ENCODE measurements at regions not wholly inside any gene's neighbourhood (a gene's known extent, or its start where the extent isn't known, plus 50 kb on each side); places are given as distances from the start of the nearest gene placed in this dataset.
A peak's percentile ranks its signal among the peaks of the same experiment; 100 is the strongest.

DNA sequence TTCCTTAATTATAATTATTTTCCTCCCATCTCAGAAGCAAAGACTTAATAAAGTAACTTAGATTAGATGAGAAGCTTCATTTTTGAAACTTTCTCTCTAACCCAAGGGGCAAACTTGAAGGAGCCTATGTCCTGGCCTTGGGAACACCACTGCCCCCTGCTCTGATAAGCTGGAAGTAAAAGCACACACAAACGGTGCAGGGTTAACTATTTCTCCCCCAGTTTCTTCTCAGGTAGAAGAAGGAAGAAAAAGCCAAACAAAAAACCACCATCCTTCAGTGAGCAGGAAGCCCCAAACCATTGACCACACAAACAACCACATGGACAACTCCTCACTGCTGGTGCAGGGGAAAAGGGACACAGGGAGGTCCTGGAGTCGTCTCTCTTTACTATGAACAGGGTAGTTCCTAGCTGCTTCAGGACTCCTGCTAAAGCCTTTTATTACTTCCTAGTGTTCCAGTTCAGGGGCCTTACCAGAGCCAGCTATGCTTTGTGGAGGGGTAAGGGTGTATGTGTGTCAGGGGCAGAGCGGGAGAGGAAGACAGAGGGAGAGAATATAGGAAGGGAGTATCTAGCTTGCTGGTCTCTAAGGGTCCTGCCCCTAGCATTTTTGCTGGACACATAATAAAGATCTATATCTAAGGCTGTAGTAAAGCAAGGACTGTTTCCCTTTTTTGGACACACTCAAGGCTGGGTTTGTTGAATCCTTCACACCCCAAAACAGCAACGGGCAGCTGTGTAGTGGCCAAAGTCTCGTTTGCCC, 94.0 kb upstream of the UMPS start (continued):
- peak; percentile 35; the same call in 1 of the 2 replicates for TF ChIP-seq ARNTL (CRISPR knock-in tag; IDR thresholded peaks at IDR 0.05)
- TF ChIP-seq ZNF501 (CRISPR knock-in tag; IDR thresholded peaks at IDR 0.05): peak; percentile 68; the same call in 1 of the 2 replicates
- no peak for TF ChIP-seq ZFP36L1 (CRISPR knock-in tag; IDR thresholded peaks at IDR 0.05)
- TF ChIP-seq ZNF614 (CRISPR knock-in tag; IDR thresholded peaks at IDR 0.05; ENCODE audit: borderline replicate concordance): 0 out of 2 replicates have a peak, but pooled peaks have one; percentile 6
- TF ChIP-seq, protein P1, sequence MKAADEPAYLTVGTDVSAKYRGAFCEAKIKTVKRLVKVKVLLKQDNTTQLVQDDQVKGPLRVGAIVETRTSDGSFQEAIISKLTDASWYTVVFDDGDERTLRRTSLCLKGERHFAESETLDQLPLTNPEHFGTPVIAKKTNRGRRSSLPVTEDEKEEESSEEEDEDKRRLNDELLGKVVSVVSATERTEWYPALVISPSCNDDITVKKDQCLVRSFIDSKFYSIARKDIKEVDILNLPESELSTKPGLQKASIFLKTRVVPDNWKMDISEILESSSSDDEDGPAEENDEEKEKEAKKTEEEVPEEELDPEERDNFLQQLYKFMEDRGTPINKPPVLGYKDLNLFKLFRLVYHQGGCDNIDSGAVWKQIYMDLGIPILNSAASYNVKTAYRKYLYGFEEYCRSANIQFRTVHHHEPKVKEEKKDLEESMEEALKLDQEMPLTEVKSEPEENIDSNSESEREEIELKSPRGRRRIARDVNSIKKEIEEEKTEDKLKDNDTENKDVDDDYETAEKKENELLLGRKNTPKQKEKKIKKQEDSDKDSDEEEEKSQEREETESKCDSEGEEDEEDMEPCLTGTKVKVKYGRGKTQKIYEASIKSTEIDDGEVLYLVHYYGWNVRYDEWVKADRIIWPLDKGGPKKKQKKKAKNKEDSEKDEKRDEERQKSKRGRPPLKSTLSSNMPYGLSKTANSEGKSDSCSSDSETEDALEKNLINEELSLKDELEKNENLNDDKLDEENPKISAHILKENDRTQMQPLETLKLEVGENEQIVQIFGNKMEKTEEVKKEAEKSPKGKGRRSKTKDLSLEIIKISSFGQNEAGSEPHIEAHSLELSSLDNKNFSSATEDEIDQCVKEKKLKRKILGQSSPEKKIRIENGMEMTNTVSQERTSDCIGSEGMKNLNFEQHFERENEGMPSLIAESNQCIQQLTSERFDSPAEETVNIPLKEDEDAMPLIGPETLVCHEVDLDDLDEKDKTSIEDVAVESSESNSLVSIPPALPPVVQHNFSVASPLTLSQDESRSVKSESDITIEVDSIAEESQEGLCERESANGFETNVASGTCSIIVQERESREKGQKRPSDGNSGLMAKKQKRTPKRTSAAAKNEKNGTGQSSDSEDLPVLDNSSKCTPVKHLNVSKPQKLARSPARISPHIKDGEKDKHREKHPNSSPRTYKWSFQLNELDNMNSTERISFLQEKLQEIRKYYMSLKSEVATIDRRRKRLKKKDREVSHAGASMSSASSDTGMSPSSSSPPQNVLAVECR (CRISPR knock-in tag; IDR thresholded peaks at IDR 0.05; ENCODE audit: borderline replicate concordance): 0 out of 2 replicates have a peak, but pooled peaks have one; percentile 21
- TF ChIP-seq ZNF253 (CRISPR knock-in tag; IDR thresholded peaks at IDR 0.05; ENCODE audit: borderline replicate concordance): no peak
- TF ChIP-seq, protein P2, sequence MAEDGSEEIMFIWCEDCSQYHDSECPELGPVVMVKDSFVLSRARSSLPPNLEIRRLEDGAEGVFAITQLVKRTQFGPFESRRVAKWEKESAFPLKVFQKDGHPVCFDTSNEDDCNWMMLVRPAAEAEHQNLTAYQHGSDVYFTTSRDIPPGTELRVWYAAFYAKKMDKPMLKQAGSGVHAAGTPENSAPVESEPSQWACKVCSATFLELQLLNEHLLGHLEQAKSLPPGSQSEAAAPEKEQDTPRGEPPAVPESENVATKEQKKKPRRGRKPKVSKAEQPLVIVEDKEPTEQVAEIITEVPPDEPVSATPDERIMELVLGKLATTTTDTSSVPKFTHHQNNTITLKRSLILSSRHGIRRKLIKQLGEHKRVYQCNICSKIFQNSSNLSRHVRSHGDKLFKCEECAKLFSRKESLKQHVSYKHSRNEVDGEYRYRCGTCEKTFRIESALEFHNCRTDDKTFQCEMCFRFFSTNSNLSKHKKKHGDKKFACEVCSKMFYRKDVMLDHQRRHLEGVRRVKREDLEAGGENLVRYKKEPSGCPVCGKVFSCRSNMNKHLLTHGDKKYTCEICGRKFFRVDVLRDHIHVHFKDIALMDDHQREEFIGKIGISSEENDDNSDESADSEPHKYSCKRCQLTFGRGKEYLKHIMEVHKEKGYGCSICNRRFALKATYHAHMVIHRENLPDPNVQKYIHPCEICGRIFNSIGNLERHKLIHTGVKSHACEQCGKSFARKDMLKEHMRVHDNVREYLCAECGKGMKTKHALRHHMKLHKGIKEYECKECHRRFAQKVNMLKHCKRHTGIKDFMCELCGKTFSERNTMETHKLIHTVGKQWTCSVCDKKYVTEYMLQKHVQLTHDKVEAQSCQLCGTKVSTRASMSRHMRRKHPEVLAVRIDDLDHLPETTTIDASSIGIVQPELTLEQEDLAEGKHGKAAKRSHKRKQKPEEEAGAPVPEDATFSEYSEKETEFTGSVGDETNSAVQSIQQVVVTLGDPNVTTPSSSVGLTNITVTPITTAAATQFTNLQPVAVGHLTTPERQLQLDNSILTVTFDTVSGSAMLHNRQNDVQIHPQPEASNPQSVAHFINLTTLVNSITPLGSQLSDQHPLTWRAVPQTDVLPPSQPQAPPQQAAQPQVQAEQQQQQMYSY (CRISPR knock-in tag; IDR thresholded peaks at IDR 0.05): no peak
- no peak for TF ChIP-seq CREB1 (IDR thresholded peaks at IDR 0.05)
- TF ChIP-seq CREB1 (CRISPR knock-in tag; IDR thresholded peaks at IDR 0.05): no peak
- TF ChIP-seq, protein P3, sequence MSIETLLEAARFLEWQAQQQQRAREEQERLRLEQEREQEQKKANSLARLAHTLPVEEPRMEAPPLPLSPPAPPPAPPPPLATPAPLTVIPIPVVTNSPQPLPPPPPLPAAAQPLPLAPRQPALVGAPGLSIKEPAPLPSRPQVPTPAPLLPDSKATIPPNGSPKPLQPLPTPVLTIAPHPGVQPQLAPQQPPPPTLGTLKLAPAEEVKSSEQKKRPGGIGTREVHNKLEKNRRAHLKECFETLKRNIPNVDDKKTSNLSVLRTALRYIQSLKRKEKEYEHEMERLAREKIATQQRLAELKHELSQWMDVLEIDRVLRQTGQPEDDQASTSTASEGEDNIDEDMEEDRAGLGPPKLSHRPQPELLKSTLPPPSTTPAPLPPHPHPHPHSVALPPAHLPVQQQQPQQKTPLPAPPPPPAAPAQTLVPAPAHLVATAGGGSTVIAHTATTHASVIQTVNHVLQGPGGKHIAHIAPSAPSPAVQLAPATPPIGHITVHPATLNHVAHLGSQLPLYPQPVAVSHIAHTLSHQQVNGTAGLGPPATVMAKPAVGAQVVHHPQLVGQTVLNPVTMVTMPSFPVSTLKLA (IDR thresholded peaks at IDR 0.05): no peak
- TF ChIP-seq, protein P4, sequence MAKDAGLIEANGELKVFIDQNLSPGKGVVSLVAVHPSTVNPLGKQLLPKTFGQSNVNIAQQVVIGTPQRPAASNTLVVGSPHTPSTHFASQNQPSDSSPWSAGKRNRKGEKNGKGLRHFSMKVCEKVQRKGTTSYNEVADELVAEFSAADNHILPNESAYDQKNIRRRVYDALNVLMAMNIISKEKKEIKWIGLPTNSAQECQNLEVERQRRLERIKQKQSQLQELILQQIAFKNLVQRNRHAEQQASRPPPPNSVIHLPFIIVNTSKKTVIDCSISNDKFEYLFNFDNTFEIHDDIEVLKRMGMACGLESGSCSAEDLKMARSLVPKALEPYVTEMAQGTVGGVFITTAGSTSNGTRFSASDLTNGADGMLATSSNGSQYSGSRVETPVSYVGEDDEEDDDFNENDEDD (CRISPR knock-in tag; IDR thresholded peaks at IDR 0.05; ENCODE audit: borderline replicate concordance): no peak
- TF ChIP-seq ARHGAP35 (CRISPR knock-in tag; IDR thresholded peaks at IDR 0.05; ENCODE audit: borderline replicate concordance): no peak
- no peak for TF ChIP-seq TCF7 (IDR thresholded peaks at IDR 0.05; ENCODE audit: low read depth)
- TF ChIP-seq, protein P5, sequence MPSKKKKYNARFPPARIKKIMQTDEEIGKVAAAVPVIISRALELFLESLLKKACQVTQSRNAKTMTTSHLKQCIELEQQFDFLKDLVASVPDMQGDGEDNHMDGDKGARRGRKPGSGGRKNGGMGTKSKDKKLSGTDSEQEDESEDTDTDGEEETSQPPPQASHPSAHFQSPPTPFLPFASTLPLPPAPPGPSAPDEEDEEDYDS (CRISPR knock-in tag; IDR thresholded peaks at IDR 0.05): no peak
- TF ChIP-seq, protein P6, sequence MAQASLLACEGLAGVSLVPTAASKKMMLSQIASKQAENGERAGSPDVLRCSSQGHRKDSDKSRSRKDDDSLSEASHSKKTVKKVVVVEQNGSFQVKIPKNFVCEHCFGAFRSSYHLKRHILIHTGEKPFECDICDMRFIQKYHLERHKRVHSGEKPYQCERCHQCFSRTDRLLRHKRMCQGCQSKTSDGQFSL (CRISPR knock-in tag; IDR thresholded peaks at IDR 0.05): no peak
- TF ChIP-seq ZNF558 (CRISPR knock-in tag; IDR thresholded peaks at IDR 0.05; ENCODE audit: borderline replicate concordance): no peak
- no peak for TF ChIP-seq ZC3H4 (CRISPR knock-in tag; IDR thresholded peaks at IDR 0.05; ENCODE audit: borderline replicate concordance)
- TF ChIP-seq THAP11 (CRISPR knock-in tag; IDR thresholded peaks at IDR 0.05): 0 out of 2 replicates have a peak, but pooled peaks have one; percentile 14

All from HepG2 (cell line).